ENCODE measurements at regions not wholly inside any gene's neighbourhood (a gene's known extent, or its start where the extent isn't known, plus 50 kb on each side); places are given as distances from the start of the nearest gene placed in this dataset.
A peak's percentile ranks its signal among the peaks of the same experiment; 100 is the strongest.

- no peak for DNase-seq (ENCODE audit: low read depth)
Measured at GRCh38 chr2:71839826-71840225, 307.8 kb downstream of the CYP26B1 start.

GRCh38 chr2:71834796-71835195, 312.9 kb downstream of the CYP26B1 start:
- DNase-seq (ENCODE audit: low read depth): no peak

GRCh38 chr2:71833855-71834560, 313.7 kb downstream of the CYP26B1 start:
- DNase-seq (ENCODE audit: low read depth): peak; percentile 51

GRCh38 chr2:71833272-71833671, 314.4 kb downstream of the CYP26B1 start:
- DNase-seq (ENCODE audit: low read depth): no peak

- no peak for DNase-seq (ENCODE audit: low read depth)
Measured at GRCh38 chr2:71832844-71833243, 314.8 kb downstream of the CYP26B1 start.

- DNase-seq (ENCODE audit: low read depth): no peak
Measured at GRCh38 chr2:71832388-71832787, 315.3 kb downstream of the CYP26B1 start.

GRCh38 chr2:71831193-71831577, 316.5 kb downstream of the CYP26B1 start:
- peak; percentile 79 for DNase-seq (ENCODE audit: low read depth)

- peak; percentile 31 for DNase-seq (ENCODE audit: low read depth)
Measured at GRCh38 chr2:71830497-71831192, 317.0 kb downstream of the CYP26B1 start.

- DNase-seq (ENCODE audit: low read depth): no peak
Measured at GRCh38 chr2:71829008-71829407, 318.7 kb downstream of the CYP26B1 start.

- no peak for DNase-seq (ENCODE audit: low read depth)
Measured at GRCh38 chr2:71827973-71828372, 319.7 kb downstream of the CYP26B1 start.

GRCh38 chr2:71827524-71827901, 320.1 kb downstream of the CYP26B1 start:
- no peak for DNase-seq (ENCODE audit: low read depth)

GRCh38 chr2:71826826-71827523, 320.7 kb downstream of the CYP26B1 start:
- no peak for DNase-seq (ENCODE audit: low read depth)

GRCh38 chr2:71826299-71826698, 321.4 kb downstream of the CYP26B1 start:
- DNase-seq (ENCODE audit: low read depth): no peak

GRCh38 chr2:71824436-71824835, 323.2 kb downstream of the CYP26B1 start:
- DNase-seq (ENCODE audit: low read depth): no peak

GRCh38 chr2:71823526-71823925, 324.1 kb downstream of the CYP26B1 start:
- no peak for DNase-seq (ENCODE audit: low read depth)

GRCh38 chr2:71822463-71822862, 325.2 kb downstream of the CYP26B1 start:
- DNase-seq (ENCODE audit: low read depth): no peak

GRCh38 chr2:71821856-71822255, 325.8 kb downstream of the CYP26B1 start:
- no peak for DNase-seq (ENCODE audit: low read depth)

- DNase-seq (ENCODE audit: low read depth): no peak
Measured at GRCh38 chr2:71816815-71817214, 330.8 kb downstream of the CYP26B1 start.

- DNase-seq (ENCODE audit: low read depth): no peak
Measured at GRCh38 chr2:71815701-71816474, 331.8 kb downstream of the CYP26B1 start.

- no peak for DNase-seq (ENCODE audit: low read depth)
Measured at GRCh38 chr2:71814885-71815284, 332.8 kb downstream of the CYP26B1 start.

- DNase-seq (ENCODE audit: low read depth): peak; percentile 13
Measured at GRCh38 chr2:71813807-71814470, 333.7 kb downstream of the CYP26B1 start.

GRCh38 chr2:71813315-71813714, 334.3 kb downstream of the CYP26B1 start:
- no peak for DNase-seq (ENCODE audit: low read depth)
